GM18511 (cell line): ENCODE measurements at regions not wholly inside any gene's neighbourhood (a gene's known extent, or its start where the extent isn't known, plus 50 kb on each side); places are given as distances from the start of the nearest gene placed in this dataset.

Experiments used
- ATAC-seq: cut with Tn5 transposase; IDR thresholded peaks from one replicate; pipeline ENCODE4 v1.9.1; 2021; ENCODE audit warnings: mild to moderate bottlenecking, moderate library complexity; ENCODE audit not compliant: unreplicated experiment

DNA sequence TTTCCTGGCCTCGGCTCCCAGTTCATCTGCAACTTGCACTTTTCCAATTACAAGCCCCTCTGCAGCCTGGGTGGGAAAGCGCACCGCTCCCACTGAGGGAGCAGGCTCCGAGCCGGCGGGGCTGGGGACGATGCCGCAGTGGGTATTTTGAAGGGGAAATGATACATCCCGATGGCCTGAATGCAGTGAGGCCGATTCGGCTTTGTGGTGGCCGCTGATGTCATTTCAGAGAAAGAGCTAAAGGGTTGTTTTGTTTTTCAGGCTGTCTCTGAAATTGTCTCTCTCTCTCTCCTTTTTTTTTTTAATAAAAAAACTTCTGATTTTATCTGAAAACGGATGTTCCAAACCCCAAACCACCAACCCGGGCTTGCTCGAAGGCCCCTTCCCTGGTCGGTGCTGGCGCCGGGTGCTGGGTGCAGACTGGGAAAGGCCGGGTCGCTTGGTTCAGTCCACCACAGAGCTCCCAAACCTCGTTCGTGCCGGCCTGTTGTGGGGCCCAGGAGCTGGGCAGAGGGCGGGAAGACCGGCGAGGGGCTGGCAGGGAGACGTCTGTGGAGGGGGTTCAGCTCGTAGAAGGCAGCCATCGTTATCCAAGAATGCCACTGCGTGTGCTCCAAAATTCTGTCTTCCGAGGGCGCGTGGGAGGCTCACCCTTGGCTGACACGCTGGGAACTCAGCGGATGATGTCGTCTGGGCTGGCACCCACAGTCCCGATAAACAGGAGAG is 102.8 kb downstream of the FOXL1 start:
- ATAC-seq = no peak

DNA sequence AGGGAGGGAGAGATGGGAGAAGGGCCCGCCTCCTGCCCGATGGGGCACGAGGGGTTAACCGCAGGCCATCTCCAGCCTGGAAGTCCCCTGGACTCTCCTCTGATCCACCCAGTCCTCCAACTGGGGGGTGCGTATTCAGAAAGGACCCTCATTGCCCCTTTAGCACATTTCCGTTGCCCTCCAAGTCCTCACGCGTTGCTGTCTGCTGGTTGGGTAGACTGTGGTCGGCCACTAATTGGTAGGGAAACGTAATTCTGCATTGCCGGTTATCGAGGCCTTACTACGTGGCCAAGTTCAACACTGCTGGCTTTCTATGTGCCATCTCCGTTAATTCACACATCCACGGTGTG is 103.4 kb downstream of the FOXL1 start:
- no peak for ATAC-seq

DNA sequence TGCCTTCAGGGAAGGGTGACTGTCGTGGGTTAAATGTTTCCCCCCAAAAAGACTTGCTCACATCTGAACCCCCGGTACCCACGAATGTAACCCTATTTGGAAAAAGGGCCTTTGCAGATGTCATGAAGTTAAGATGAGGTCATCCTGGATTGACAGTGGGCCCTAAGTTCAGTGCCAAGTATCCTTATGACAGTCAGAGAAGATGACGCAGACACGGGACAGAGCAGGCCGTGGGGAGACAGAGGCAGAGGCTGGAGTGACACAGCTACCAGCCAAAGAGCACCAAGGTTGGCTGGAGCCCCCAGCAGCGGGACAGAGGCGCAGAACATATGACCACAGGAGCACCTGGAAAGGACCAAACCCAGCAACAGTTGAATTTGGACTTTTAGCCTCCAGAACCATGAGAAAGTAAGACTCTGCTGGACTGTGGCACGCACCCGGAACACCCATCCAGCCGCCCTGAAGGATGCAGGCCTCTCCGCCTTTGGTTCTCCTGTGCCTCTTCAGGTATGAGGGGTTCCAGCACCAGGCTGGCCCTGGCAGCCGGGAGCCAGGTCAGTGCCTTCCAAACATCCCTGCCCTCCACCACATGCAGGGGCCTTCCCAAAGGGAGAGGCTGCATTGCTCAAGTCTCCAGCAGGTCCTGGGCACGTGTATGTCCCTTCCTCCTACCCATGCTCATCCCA is 104.0 kb downstream of the FOXL1 start:
- ATAC-seq = no peak

DNA sequence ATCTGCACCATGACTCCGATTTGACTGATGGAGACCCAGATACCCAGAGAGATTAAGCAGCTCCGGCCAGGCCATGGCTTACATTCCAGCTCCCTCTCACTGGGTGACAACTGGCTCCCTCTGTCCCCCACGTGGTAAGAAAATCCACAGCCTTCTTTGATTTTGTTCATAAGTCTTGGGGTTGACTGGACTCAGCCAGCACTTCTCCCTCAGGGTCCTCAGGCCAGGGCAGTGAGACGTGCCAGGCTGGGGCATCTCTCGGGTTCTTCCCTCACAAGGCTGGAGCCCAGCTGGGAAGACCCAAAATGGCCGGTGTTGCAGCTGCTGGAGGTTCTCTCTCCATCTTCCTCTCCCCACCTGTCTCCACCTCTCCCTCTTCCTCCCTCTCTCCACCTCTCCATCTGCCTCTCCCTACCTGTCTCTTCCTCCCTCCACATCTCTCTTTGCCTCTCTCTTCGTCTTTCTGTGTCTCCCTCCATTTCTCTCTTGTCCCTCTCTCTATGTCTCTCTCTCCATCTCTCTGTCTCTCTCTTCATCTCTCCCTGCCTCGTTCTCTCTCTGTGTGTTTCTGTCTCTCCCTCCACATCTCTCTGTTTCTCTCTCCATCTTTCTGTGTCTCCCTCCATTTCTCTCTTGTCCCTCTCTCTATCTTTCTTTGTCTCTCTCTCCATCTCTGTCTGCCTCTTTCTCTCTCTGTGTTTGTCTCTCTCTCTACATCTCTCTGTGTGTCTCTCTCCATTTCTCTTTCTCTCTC is 105.3 kb downstream of the FOXL1 start:
- ATAC-seq = no peak

DNA sequence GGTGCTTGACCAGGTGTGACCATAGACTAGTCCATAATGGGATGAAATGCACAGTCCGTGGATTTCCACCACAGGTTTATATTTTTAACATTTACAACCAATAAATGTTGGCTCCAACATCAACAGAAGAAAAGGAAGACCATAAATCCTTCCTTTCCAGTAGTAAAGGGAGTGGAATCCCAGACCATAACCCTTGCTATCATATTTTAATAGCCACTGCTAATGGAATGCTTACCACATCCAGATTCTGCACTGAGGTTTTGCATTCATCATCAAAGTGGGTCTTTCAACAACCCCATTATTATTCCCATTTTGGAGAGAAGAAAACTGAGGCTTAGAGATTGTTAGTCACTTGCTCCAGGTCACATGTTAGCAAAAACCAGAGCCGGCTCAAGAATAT is 106.7 kb downstream of the FOXL1 start:
- ATAC-seq = no peak

DNA sequence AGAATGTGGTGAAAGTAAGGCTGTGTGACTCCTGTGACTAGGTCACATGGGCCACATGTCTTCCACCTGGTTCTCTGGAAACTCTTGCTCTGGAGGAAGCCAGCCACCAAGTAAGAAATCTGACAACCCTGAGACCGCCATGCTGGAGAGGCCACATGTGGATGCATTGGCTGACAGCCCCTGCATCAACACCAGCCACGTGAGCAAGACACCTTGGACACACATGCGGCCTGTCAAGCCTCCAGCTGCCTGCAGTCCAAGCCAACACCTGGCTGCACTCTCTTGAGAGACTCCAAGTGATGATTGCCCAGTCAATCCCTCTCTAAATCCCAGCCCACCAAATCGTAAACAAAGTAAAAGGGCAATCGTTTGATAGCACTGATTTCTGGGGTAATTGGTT is 112.6 kb downstream of the FOXL1 start:
- no peak for ATAC-seq

- ATAC-seq = no peak
These were observed 114.1 kb downstream of the FOXL1 start for GRCh38 chr16:86692426-86692825.

DNA sequence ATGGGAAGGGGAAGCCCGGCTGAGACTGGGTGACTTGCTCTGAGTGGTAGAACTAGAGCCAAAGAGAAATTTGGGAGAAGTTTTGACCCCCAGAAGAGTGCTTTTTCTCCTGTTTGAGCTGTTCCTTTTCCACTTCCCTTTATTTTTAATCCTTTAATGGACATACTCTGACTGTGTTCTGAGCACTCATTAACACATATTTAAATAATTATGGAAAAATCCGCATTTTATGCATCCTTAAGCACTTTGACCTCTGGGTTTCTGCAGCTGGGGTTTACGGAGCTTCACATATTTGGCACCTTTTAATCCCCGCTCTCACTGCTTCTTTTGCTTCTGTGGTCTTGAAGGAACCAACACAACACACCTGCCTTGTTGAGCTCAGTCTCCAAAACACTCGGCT is 114.7 kb downstream of the FOXL1 start:
- ATAC-seq = no peak

DNA sequence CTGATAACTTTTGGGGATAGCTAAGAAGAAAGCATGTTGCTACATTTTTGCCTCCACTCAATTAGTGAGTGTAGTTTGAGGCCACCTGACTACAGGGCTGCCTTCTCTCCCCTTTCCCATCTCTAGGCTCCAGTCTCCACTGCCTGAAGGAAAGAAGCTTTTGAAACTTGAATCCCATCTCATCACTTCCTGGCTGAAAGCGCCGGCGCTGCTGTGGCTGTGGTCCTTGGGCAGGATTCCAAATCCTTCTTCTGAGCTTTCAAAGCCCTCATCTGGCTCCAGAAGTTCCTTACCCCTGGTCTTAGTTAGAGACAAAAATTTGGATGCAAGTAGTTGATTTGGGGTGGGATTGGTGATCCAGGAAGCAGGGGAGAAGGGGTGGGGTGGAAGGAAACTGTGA is 119.4 kb downstream of the FOXL1 start:
- ATAC-seq = no peak

GRCh38 chr16:86700046-86700945 is 121.9 kb downstream of the FOXL1 start:
- no peak for ATAC-seq

DNA sequence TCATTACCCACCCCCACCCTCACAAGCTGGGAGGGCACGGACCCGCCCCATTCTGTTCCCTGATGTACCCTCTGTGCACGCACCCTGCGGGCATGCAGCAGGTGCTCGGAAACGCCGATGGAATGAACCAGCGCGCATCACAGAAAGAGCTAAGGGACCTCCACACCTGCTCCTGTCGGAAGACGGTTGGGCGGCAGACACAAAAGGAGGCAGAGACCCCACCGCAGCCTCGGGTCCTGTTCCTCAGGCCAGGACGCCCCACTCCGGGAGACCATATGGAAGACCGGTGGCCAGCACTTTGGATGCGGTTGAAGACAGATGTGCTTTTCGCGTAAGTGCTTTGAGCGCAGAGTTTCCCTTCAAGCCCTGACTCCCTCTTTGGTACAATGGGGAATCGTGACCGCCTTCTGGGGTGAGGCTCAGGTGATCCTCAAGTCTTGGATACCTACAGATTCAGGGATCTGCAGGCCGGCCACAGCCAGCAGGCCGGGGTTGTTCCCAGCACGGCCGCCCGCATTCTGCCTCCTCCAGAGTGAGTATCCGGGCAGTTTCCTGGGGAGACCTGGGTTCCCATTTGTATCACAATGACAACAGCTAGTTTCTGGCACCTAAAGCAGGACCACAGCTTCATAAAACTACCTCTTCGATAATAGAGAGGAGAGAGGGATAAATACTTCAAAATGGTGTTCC is 123.1 kb downstream of the FOXL1 start:
- no peak for ATAC-seq

- ATAC-seq = no peak
These were observed 124.7 kb downstream of the FOXL1 start for GRCh38 chr16:86702824-86703588.

DNA sequence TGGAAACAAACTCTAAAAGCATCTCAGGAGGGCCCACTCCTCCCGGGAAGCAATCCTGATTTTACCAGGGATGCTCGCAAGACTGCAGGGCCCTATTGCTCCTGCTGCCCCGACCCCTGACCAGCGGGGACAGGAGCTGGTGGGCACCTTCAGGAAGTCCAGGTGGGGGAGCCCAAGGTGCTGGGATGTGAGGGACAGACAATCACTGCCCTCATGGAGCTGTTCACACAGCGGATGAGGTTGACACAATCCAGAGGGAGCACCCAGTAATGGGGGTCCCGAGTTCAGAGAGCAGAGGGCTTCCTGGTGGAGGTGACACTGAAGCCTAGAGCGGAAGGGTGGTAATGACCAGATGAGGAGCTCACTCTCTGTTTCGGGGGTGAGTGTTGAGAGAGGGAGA is 126.2 kb downstream of the FOXL1 start:
- no peak for ATAC-seq

- ATAC-seq = no peak
These were observed 128.4 kb downstream of the FOXL1 start for GRCh38 chr16:86706726-86707125.

DNA sequence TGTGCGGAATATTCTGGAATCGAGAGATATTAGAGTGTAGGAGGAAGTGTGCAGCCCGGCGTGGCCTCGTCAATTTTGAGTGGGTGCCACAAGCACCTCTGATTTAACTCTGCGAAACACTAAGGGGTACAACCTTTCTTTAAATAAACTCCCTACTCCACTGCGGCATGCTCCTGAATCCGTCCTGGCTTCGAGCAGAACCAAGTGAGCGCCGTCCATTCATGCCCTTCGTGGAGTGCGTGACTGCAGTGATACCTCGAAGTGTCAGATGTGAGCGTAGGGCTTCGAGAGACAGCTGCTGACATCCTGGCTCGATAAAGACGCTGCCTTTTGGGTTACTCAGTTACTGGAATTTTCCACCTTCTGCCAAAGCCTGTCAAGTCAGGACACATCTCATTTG is 128.8 kb downstream of the FOXL1 start:
- ATAC-seq = no peak

DNA sequence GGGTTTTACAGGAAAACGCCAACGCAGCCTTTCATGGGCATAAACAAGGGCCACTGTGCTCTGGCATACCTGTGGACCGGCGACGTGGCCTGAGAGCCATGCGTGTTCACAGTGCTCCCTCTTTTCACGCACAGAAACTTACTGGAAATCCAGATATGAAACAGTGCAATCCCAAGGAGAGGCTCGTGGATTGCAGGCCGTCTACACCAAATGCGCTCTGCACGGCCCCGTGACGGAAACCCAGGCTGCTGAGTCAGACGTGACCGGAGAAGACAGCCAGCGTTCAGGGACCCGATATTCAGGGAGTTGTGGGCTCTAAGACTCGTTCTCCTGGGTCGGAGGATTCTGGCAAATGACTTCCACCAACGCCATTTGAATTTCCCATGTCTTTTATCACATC is 129.2 kb downstream of the FOXL1 start:
- ATAC-seq = no peak

- ATAC-seq = no peak
These were observed 130.1 kb downstream of the FOXL1 start for GRCh38 chr16:86708431-86708830.

DNA sequence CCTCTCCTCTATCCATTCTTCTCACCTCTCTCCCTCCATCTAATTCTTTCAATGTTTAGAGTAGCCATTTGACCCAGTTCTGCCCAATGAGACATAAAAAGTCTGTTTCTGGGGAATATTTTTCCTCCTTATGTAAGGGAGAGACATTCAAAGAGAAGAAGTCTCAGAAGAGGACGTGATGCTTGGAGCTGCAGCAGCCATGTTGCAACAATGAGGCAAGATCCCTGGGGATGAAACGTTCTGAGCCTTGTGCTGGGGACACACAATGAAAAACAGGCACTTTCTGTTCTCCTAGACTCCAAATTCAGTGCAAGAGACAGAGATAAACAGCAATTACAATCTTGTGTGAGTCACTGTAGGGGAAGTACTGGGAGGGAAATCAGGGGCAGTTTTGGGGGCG is 130.8 kb downstream of the FOXL1 start:
- ATAC-seq = no peak

DNA sequence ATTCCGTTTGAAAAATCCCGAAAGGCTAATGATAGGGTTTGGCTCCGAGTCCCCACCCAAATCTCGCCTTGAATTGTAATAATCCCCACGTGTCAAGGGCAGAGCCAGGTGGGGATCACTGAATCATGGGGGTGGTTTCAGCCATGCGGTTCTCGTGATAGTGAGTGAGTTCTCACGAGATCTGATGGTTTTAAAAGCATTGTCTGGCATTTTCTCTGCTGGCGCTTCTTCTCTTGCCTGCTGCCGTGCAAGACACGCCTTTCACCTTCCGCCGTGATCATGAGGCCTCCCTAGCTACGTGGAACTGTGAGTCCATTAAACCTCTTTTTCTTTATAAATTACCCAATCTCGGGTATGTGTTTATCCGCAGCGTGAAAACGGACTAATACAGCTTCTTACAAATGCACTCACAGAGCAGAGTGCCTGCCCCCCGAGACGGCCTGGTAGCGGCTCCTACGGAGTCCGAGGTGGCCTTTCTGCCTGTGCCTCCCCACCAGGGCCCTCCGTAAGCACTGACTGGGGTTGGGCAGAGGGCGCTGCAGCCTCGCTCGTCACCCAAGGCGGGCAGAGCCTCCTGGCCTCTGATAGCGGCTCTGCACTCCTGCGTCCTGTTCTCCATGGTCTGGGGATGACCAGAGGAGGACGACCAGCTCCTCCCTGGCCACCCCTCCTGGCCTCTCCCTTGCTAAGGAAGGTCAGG is 131.7 kb downstream of the FOXL1 start:
- ATAC-seq = no peak
